ENCODE measurements at regions not wholly inside any gene's neighbourhood (a gene's known extent, or its start where the extent isn't known, plus 50 kb on each side); places are given as distances from the start of the nearest gene placed in this dataset.
"Not testable (repeated sequence)": the region's sequence is repeated elsewhere in the genome, so short reads cannot be mapped to it uniquely, and the experiment has no call there.

DNA sequence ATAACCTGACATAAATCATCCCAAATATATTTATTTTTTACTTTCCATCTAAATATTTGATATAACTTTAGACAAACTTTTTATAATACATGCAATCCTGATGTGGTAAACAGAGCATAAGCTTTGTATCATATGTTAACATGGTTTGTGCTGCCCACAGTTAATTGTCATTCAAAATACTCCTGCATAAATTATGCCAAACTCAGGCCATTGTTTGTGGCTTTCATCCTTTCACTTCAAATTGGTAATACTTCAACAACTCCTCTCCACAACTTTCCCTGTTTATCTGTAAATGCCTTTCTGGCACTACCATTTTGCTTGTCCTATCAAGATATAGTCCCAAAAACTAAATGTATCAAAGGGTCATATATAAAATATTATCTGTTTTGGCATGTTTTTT lies 586.7 kb downstream of the HINT1 start:
- no peak for DNase-seq (ENCODE audit: low spot score)

DNA sequence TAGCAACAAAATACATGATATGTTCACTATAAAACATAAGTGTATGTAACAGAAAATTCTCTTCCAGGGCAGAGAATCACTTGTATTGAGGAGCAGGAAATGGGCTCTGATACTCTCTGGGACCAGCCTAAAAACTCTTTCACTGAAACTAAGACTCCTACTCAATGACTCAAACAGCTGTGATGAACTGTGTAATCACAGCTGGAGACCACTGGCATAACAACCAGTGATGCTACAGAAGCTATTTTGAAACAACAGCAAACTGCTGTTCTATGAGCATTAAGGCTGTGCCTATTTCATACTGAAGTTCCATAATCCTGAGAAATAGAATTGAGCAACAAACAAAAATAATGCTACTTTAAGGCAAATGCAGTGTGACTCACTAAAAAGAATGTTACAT lies 594.0 kb downstream of the HINT1 start:
- DNase-seq (ENCODE audit: low spot score) = no peak

DNA sequence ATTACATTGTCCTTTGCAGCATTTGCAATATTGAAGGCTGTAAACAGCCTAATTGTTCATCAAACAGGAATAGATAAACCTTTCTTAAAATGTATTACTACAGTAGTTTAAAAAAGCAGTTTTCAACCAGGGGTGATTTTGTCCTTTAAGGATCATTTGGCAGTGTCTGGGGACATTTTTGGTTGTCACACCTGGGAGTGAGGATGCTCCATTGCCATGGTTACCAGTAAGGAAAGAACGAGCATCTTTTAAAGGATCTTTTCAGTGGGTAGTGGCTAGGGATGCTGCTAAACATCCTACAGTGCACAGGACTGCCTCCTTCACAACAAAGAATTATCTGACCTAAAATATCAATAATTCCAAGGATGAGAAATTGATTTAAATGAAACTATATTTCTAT lies 596.3 kb downstream of the HINT1 start:
- no peak for DNase-seq (ENCODE audit: low spot score)

DNA sequence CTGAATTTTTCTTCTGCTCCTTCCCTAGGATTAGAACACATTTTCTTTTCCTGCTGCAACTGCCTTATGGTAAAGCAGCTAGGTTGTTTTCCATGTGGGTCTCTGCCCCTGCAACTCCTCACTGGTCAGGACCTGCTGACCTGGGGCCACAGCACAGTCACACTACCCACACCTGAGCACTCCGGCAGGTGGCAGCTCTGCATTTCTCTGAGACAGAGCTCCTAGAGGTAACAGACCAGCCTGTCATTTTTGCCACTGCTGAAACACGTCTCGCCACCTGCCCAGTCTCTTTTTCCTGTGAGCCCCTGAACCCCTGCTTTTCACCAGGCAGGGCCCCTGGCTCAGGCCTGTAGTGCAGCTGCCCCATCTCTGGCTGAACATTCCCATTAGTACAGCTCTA lies 609.6 kb downstream of the HINT1 start:
- no peak for DNase-seq (ENCODE audit: low spot score)

DNA sequence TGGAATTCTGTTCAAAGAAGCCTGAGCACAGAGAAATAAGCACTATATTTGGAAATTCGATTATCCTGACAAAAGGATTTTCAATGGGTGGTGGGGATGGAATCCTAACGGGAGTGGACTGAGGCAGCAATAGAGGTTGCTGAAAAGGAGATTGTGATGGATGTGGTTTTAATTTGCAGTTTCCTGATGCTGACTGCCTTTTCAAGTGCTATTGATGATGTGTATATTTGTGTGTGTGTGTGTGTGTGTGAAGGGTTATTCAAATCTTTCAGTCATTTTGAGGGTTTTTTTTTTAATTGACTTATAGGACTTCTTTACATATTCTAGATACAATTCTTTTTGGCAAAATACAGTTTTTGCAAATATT lies 614.5 kb downstream of the HINT1 start:
- no peak for DNase-seq (ENCODE audit: low spot score)

DNA sequence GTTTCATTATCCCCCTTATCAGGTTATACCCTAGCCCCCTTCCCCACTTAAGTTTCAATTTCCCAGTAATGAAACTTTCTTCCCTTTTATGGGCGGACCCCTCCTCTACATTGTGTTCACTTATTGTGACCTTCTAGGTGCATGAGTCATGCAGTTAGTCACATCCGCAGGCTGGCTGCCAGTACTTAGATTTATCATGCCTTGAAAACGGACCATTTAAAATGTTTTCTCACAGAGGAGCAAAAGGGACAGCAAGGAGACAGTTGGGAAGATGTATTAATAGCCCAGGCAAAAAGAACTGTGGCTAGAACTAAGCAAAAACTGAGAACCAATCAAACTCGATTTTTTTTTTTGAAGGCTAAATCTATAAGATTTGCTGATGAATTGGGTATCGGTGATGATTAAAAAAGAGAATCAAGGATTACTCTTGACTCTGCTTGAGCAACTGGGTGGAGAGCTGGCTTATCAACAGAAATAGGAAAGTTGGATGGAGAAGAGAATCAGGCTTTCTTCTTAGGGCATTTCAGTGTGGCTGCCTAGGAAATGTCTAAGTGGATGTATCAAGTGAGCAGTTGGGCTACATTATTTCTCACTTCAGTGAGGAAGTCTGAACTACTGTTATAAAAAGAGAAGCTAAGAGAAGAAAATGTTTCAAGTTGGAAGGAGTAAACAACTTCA lies 615.0 kb downstream of the HINT1 start:
- peak; percentile 67 for DNase-seq (ENCODE audit: low spot score)

DNA sequence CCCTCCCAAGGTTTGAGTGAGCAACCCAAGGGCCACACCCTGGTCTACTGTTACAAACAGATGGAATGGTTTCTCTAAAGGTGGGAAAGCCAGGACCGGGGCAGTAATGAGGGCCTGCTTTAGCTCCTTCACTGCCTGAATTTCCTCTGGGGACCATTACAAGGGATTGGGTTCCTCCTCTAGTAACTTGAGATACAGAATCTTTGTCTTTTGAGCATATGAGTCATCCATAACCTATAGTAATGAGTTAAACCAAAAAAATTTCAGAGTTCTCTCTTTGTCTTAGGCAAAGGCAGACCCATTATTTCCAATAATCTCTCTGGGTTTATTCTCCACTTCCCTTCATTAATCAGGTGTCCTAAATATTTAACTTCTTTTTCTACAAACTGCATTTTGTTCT lies 618.8 kb downstream of the HINT1 start:
- DNase-seq (ENCODE audit: low spot score) = no peak

DNA sequence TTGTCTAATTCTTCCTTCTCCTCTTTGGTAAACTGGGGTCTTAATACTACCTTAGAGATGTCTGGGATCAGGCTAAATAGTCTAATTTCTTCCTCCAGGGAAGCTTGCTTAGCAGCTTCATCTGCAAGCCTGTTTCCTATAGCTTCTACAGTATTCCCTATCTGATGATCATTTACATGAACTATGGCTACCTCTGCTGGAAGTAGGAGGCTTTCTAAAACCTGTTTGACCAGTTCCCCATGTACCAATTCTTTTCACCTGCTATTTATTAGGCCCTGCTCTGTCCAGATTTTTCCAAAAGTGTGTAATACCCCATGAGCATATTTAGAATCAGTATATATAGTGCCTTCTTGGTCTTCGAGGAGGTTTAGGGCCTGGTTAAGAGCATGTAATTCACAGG lies 619.8 kb downstream of the HINT1 start:
- DNase-seq (ENCODE audit: low spot score) = peak; percentile 11

DNA sequence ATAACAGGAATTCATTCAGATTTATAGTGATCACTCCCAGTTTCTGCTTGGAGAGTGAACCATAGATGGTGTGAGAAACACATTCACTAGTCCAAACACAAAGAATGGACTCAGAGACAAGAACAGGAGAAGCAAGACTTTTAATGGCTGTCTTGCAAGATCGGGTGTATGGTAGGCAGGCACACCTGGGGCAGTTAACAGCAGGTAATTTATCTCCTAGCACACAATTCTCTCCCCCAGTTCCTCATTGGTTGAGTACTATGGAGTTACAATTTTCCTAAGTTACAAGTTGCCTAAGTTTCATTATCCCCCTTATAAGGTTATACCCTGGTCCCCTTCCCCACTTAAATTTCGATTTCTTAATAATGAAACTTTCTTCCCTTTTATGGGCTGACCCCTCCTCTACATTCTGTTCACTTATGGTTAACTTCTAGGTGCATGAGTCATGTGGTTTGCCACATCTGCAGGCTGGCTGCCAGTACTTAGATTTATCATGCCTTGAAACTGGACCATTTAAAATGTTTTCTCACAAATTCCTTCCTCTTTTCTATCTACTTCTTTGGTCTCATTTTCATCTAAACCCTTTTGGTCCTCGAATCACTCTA lies 623.3 kb downstream of the HINT1 start:
- DNase-seq (ENCODE audit: low spot score) = peak; percentile 50

DNA sequence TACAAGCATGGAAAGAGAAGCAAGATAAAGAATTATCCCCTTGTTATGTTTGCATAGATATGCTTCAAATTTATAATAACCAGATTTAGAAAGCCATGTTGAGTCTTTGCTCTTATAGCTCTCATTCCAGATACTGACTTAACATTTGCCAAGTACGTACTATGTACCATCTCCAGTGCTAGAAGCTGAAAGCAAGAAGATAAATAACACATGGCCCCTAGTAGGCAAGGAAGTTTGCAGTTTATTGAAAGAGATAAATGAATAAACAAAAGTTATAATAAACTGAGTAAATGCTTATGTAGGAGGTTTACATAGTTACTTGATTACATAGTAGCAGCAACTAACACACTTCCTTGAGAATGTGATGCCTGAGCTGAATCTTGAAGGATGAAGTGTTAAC lies 628.4 kb downstream of the HINT1 start:
- no peak for DNase-seq (ENCODE audit: low spot score)

DNA sequence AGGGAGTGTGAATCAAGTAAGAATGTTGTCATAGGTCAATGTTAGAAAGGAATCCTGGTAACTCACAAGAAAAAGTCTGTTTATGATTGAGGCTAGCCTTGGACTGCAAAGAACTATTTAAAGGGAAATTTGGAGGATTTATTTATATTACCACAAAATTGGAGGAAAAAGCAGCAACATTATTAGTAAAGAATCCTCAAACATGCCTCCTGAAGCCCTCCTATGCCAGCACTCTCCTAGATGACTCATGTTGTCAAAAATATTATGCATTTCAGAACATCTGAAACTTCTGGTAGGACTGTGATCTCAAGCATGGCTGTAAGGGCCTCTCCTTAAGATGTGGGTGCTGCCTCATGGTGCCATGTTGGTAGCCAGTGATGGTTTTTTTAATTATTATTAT lies 628.5 kb downstream of the CHSY3 start:
- DNase-seq (ENCODE audit: low spot score) = no peak

DNA sequence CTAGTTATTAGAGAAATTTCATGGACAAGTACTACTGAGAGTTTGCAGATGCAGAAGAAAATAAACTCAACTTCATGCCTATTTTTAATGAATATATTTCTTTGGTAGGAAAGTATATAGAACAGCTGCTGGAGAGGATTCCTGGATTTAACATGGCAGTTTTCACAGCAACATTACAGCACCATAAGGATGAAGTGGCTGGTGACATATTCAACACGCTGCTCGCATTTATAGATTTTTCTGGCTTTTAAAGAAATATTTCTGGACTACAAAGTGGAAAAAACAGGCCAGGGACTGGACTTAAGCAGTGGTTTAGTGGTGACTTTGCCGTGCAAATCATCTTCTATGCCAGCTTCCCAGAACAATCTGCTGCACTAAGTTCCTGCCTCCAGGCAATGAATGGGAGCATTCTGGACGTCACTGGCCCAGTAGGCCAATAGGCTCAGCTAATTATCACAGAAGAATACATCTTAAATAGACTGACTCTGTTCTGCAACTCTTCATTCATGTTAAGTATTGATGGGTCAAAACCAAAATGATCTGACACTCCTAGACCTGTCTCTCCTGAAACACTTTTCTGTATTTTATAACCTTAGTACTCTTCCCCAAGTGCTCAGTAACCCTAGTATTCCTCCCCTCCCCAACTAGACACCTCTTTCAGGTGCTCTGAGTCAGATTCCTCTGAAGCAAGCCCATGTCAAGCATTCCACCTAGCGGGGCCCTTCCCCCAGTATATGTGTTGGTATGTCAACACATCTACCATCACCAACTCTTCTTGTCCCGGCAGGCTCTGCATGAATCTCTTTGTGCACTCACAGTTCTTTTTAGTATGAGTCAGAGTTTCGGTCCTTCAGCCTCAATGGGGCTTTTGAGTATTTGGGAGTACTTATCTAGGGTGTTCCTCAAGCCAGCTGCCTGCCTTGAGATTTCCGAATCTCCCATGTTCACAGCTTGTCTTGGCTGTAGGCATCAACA lies 625.5 kb downstream of the CHSY3 start:
- peak; percentile 63 for DNase-seq (ENCODE audit: low spot score)

DNA sequence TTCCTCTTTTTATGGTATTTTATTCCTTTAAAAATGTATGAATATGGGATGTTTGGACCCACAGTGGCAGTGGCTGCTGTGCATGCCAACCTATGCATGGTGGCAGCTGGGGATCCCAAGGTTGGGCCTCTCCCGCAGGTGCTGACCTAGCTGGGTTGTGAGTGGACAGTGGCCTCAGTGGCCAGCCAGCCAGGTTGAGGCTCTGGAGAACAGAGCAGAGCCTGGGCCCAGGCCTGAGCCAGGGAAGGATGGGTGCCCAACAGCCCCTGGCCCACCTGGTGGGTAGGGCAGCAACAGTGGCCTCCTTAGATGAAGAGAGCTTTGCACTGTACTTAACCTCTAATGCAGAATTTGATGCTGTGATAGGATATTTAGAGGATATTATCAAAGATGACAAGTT lies 624.8 kb downstream of the CHSY3 start:
- DNase-seq (ENCODE audit: low spot score) = no peak

DNA sequence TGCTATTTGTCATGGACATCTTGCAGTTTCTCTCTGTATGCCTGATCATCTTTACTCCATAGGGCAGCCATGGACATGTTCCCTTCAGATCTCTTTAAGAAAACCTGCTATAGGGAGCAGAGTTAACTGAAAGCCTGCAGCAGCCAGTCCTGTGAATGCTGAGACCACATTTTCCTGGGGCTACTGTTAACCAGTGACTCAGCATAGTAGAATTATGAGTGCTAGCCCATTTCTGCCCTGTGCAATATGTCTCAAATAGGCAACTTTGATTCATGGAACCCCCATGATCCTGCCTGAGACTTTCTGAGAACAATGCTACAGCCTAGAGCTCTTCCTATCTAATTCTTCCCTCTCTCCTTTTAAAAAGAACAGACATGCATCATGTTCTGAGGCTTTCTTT lies 624.2 kb downstream of the CHSY3 start:
- peak; percentile 28 for DNase-seq (ENCODE audit: low spot score)

DNA sequence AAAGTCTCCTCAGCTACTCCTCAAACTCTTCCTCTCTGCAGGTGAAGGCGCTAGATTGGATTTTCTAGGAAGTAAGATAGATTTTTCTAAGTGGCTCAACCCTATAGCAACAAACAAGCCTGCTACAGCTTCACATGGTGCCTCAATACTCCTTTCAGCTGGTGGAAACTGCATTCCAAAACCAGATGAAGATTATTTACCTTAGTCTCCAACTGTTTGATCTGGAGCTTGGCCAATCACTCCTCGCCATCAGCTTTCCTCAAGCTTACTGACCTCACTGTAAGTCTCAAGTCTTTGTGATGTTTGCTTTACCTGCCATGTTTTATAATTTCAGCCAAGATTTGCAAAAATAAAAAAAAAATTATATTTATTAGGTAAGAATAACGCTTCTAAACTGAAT lies 622.4 kb downstream of the CHSY3 start:
- DNase-seq (ENCODE audit: low spot score) = no peak

DNA sequence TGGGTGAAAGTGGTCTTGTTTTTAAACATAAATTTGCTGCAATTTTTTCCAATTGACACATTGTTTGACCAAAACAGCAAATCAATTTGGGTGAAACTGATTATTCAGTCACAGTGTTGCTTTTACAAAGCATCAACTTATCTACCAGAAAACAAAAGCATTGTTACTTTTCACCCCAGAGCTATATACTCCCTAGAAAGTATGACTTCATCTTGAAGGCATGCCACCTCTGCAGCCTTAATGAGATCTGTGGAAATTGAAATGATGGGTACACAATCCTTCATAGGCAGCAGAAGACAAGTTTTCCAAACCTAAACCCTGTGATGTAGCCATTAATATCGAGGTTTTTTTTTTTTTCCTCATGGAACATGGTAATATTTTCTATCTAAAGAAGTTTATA lies 615.9 kb downstream of the CHSY3 start:
- peak; percentile 58 for DNase-seq (ENCODE audit: low spot score)

DNA sequence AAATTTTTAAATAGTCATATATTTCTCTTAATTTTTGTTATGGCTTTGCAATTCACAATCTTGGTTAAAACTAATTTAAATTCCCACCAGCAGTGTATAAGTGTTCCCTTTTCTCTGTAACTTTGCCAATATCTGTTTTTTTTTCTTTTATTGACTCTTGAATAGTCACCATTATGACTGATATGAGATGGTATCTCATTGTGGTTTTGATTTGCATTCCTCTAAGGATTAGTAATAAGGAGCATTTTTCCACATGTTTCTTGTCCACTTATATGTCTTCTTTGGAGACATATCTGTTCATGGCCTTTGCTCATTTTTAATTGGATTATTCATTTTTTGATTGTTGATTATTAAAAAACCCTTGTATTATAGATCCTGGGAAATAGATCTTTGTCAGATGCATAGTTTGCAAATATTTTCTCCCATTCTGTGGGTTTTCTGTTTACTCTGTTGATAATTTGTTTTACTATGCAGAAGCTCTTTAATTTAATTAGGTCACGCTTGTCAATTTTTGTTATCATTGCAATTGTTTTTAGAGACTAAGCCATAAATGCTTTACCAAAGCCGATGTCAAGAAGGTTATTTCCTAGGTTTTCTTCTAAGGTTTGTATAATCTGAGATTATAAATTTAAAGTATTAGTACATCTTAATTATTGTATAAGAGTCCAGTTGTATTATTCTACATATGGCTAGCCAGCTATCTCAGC lies 610.9 kb downstream of the CHSY3 start:
- DNase-seq (ENCODE audit: low spot score) = peak; percentile 87

DNA sequence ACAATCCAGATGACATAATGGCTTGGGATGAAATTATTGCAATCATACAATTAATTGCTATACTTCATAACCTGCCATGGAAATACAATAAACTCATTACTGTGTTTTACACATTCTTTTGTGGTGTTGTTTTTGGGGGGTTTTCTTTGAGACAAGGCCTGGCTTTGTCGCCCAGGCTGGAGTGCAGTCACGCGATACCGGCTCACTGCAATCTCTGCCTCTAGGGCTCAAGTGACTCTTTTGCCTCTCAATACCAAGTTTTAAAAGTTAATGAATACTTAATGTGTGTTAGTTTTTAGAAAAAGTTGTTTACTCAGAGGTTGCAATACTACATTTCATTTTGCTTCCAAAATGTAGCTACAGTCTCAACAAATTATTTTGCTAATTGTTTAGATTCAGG lies 598.4 kb downstream of the CHSY3 start:
- DNase-seq (ENCODE audit: low spot score) = peak; percentile 6

DNA sequence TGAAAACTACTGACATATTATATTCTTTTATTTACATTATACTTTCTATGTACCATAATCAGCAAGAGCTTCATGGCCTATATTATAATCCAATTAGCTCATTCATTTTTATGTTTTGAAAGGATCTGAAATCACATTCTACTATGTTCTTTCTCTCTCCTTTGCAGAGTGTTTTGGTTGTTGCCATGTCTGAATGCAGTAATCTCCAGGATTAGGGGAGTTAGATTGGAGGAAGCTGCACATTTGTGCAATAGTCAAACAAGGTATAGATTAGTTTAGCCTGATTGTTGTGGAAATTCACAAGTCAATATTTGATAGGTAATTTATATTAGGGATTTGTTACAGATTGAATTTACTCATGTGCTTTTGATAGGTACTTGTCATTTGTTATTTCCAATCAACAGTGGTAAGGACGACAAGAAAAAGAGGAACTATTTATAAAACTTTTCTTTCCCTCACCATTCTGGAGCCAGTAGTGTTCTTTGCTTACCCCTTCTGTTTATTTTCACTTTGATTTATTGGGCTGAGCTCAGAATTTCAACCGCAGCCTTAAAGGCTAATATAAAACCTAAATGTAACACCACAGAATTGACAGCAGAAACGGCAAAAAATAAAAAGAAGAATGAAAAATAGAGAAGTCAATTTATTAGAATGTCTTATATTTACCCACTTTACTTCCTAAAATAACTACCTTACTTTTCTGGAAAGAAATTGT lies 597.0 kb downstream of the CHSY3 start:
- DNase-seq (ENCODE audit: low spot score) = no peak

DNA sequence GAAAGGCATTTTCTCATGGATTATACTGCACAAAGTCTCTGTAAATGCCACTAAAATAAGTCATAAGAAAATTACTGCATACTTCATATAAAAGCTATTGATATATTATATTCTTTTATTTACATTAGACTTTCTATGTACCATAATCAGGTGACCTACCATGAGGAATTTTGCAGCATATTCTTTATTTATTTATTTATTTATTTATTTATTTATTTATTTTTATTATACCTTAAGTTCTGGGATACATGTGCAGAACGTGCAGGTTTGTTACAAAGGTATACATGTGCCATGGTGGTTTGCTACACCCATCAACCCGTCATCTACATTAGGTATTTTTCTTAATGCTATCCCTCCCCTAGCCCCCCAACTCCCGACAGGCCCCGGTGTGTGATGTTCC lies 596.2 kb downstream of the CHSY3 start:
- DNase-seq (ENCODE audit: low spot score) = not testable (repeated sequence)

DNA sequence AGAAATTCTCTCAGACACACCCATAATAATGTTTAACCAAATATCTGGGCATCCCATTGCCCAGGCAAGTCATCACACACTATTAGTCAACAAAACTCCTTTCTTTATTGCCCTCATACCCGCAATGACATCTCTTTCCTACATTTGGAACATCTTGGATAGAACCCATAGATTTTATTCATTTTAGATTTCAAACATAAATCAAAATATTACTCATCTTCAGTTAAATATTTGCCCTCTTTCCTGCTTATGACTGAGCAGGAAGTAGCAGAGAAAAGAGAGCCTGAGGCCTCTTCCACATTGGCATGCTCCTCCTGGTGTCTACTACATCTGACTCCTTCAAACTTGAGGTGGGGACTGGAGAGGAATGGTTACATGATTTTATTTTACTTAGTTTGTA lies 592.0 kb downstream of the CHSY3 start:
- peak; percentile 37 for DNase-seq (ENCODE audit: low spot score)

DNA sequence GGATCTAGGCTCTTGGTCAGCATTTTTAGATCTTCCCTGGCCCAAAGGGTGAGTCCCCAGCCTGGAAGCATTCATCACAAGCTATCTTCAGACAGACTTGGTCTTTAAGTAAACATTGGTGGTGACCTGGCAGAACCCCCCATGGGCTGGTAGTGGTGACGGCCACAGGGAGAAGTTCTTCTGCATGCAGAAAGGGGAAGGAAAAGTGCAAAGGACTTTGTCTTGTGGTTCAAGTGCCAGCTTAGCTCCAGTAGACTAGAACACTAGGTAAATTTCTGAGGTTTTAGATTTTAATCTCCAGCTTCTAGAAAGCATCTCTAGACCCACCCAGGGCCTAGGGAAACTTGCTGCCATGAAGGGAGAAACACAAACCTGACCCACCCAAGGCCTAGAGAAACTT lies 584.0 kb downstream of the CHSY3 start:
- no peak for DNase-seq (ENCODE audit: low spot score)
